ENCODE measurements at regions not wholly inside any gene's neighbourhood (a gene's known extent, or its start where the extent isn't known, plus 50 kb on each side); places are given as distances from the start of the nearest gene placed in this dataset.
"Not testable (repeated sequence)": the region's sequence is repeated elsewhere in the genome, so short reads cannot be mapped to it uniquely, and the experiment has no call there.

DNA sequence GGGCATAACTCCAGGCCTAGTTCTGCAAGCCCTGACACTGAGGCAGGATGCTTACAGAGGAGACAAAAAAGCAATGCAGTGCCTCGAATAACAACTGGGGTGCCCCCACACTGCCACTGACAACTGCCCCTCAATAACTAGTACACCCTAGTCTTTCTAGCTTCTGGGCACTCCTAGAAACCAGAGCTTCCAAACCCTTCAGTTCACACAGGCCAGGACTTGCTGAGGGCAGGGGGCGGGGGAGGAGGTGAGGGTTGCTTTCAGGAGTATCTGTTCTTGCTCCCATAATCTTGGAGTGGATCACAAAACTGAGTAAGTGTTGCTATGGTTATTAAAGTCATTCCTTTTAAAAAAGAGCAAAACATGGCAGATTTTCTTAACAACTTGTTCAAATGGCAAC is 333.1 kb downstream of the BCL2L11 start:
- H4K20me1 ChIP-seq (ENCODE audit: control insufficient read depth, insufficient read depth, low read depth, low read length); H3K9me2 ChIP-seq (replicated peaks; ENCODE audit: control insufficient read depth, low read length); H3K36me3 ChIP-seq (ENCODE audit: control insufficient read depth, low read length); H3K4me3 ChIP-seq (ENCODE audit: low read length); H3K79me2 ChIP-seq (ENCODE audit: control insufficient read depth, low read length); H3K27me3 ChIP-seq (ENCODE audit: control insufficient read depth, low read length); H3F3A ChIP-seq (ENCODE audit: control insufficient read depth, insufficient read depth); H3K27ac ChIP-seq (ENCODE audit: low read depth, low read length); H3K9me3 ChIP-seq (ENCODE audit: control insufficient read depth, insufficient read depth, low read length); H3K4me2 ChIP-seq (ENCODE audit: low read length): not testable (repeated sequence)
- H3K4me1 ChIP-seq (ENCODE audit: control insufficient read depth, low read length): peaks cover 17% of the 10 kb centered on the region

DNA sequence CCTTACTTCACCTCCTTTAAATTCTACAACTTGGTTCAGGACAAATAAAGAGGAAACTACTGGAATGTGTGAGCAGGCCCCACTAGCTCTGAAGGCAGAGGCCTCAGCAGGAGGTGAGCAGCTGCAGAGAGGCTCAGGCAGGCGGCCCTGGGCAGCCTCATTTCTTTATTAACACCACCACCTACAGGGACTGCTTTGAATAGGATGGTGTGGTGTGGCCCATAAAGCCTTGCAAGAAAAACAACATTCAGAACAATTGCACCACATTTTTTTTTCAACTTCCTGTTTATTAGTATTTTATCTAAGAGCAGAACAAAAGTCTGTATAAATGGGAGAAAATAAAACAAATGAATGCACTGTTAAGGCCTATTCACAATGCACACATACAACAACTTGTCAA is 333.7 kb downstream of the BCL2L11 start:
- not testable (repeated sequence) for H3K27ac ChIP-seq (ENCODE audit: low read depth, low read length); H3K79me2 ChIP-seq (ENCODE audit: control insufficient read depth, low read length)

DNA sequence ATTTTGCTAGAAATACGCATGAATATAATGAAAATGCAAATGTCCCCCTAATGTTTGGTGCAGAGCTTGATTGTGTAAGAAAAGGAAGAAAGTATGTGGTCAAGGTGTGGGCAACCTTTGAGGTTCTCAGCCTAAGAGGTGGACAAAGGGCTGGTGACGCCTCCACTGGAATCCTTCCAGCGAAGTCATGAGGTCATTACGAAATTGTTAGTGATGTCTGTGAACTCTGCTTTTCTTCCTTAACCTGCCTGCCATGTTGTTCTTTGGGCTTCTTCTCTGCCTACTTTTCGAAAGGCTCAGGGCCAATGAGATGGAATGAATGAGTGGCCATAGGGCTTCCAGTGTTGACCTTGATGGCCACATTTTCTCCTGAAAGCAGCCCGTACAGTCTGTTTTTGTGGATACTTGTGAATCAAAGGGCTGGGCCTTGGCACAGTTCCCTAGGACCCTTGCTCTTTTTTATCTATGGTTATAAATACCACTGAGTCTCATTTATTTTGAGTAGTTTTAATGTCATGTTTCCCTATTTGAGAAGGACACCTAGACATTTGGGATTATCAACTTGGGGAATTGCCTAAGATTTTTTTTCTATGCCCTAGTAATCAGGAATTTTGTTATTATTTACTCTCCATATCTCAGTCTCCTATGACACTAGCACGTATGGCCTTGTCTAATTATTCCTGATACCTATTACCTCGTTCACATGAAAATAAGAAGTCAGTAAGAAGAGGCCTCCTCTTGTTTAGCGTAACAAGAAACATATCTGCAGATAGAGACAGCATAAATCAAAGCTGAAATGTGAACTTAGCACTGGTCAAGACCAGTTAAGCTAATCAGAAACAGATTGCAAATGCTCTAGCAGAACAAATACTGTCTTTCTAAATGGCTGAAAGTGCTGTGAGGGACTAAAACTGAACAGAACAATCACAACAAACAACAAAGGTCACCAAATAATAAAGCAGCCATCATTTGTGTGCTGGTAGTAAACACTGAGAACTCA is 334.6 kb downstream of the BCL2L11 start:
- H3K4me2 ChIP-seq (ENCODE audit: low read length); H4K20me1 ChIP-seq (ENCODE audit: control insufficient read depth, insufficient read depth, low read depth, low read length); H3K79me2 ChIP-seq (ENCODE audit: control insufficient read depth, low read length); H3K27me3 ChIP-seq (ENCODE audit: control insufficient read depth, low read length); H3K9me3 ChIP-seq (ENCODE audit: control insufficient read depth, insufficient read depth, low read length); H3F3A ChIP-seq (ENCODE audit: control insufficient read depth, insufficient read depth); H3K9me2 ChIP-seq (replicated peaks; ENCODE audit: control insufficient read depth, low read length); H3K4me3 ChIP-seq (ENCODE audit: low read length); H3K27ac ChIP-seq (ENCODE audit: low read depth, low read length); H3K36me3 ChIP-seq (ENCODE audit: control insufficient read depth, low read length): not testable (repeated sequence)
- H3K4me1 ChIP-seq (ENCODE audit: control insufficient read depth, low read length): peaks cover 14% of the 10 kb centered on the region

More for the DNA sequence above, 333.7 kb downstream of the BCL2L11 start:
- H3K4me2 ChIP-seq (ENCODE audit: low read length); H3K9me3 ChIP-seq (ENCODE audit: control insufficient read depth, insufficient read depth, low read length); H4K20me1 ChIP-seq (ENCODE audit: control insufficient read depth, insufficient read depth, low read depth, low read length); H3K9me2 ChIP-seq (replicated peaks; ENCODE audit: control insufficient read depth, low read length); H3K4me3 ChIP-seq (ENCODE audit: low read length); H3K36me3 ChIP-seq (ENCODE audit: control insufficient read depth, low read length); H3F3A ChIP-seq (ENCODE audit: control insufficient read depth, insufficient read depth); H3K27me3 ChIP-seq (ENCODE audit: control insufficient read depth, low read length): not testable (repeated sequence)
- peaks cover 17% of the 10 kb centered on the region for H3K4me1 ChIP-seq (ENCODE audit: control insufficient read depth, low read length)

DNA sequence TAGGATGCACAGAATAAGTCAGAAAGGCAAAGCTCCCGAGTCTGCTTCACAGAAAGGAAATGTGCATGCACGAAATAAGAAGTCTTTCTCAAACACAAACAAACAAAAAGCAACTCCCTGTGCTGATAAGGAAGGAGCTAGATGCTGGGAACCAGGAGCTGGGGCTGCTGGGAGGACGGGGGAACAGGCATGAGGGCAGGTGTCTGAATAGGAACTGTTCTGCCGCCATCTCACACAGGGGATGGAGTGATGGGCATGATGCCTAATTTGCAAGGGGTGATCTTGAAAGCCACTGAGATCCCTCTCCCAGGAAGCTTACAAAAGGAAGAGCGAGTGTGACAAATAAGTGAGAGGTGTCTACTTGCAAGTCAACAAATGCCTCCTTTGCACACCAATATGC is 336.5 kb downstream of the BCL2L11 start:
- not testable (repeated sequence) for H3F3A ChIP-seq (ENCODE audit: control insufficient read depth, insufficient read depth); H3K9me2 ChIP-seq (replicated peaks; ENCODE audit: control insufficient read depth, low read length); H3K4me2 ChIP-seq (ENCODE audit: low read length); H3K79me2 ChIP-seq (ENCODE audit: control insufficient read depth, low read length); H3K9me3 ChIP-seq (ENCODE audit: control insufficient read depth, insufficient read depth, low read length); H3K27me3 ChIP-seq (ENCODE audit: control insufficient read depth, low read length); H3K4me1 ChIP-seq (ENCODE audit: control insufficient read depth, low read length); H3K36me3 ChIP-seq (ENCODE audit: control insufficient read depth, low read length); H3K27ac ChIP-seq (ENCODE audit: low read depth, low read length); H3K4me3 ChIP-seq (ENCODE audit: low read length); H4K20me1 ChIP-seq (ENCODE audit: control insufficient read depth, insufficient read depth, low read depth, low read length)

DNA sequence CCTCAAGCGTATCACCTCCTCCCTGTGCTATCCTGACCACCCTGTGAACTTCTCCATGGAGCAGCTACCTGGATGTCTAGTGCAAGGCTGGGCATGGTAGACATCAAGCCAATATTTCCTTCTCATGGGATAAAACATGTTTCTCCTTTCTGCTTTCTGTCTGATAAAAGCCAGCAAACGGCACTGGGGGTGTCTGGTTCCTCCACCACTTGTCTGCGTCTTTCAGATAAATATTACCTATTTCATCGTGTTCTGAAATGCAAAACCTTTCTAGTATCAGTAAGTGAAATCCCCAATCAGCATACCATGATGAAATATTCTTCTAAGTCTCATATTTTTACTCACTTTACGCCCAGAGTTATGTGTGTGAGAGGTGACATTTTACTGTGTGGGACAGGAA is 340.2 kb downstream of the BCL2L11 start:
- H3K4me2 ChIP-seq (ENCODE audit: low read length); H3F3A ChIP-seq (ENCODE audit: control insufficient read depth, insufficient read depth); H3K9me3 ChIP-seq (ENCODE audit: control insufficient read depth, insufficient read depth, low read length); H3K27me3 ChIP-seq (ENCODE audit: control insufficient read depth, low read length); H3K79me2 ChIP-seq (ENCODE audit: control insufficient read depth, low read length); H4K20me1 ChIP-seq (ENCODE audit: control insufficient read depth, insufficient read depth, low read depth, low read length); H3K36me3 ChIP-seq (ENCODE audit: control insufficient read depth, low read length); H3K4me3 ChIP-seq (ENCODE audit: low read length); H3K27ac ChIP-seq (ENCODE audit: low read depth, low read length); H3K9me2 ChIP-seq (replicated peaks; ENCODE audit: control insufficient read depth, low read length): not testable (repeated sequence)
- peaks cover 17% of the 10 kb centered on the region for H3K4me1 ChIP-seq (ENCODE audit: control insufficient read depth, low read length)

DNA sequence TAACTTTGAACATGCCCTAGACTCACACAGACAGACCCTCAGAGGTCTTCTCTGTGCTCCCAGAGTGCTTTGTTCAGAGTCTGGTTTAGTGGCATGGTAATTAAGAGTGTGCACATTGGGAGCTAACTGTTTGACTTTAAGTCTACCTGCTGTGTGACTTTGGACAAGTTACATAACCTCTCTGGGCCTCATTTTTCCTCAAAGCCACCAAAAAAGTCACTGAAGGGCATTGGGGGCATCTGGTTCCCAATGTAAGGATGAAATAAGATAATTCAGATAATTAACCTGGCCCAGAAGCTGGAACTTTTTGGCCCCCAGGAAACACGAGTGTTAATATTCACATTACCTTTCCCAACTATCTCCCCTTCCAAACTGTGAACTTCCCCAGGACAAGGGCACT is 341.1 kb downstream of the BCL2L11 start:
- not testable (repeated sequence) for H3K36me3 ChIP-seq (ENCODE audit: control insufficient read depth, low read length); H3K9me2 ChIP-seq (replicated peaks; ENCODE audit: control insufficient read depth, low read length); H3K27me3 ChIP-seq (ENCODE audit: control insufficient read depth, low read length); H3F3A ChIP-seq (ENCODE audit: control insufficient read depth, insufficient read depth); H3K9me3 ChIP-seq (ENCODE audit: control insufficient read depth, insufficient read depth, low read length); H3K4me2 ChIP-seq (ENCODE audit: low read length); H3K27ac ChIP-seq (ENCODE audit: low read depth, low read length); H4K20me1 ChIP-seq (ENCODE audit: control insufficient read depth, insufficient read depth, low read depth, low read length); H3K4me3 ChIP-seq (ENCODE audit: low read length); H3K79me2 ChIP-seq (ENCODE audit: control insufficient read depth, low read length)
- H3K4me1 ChIP-seq (ENCODE audit: control insufficient read depth, low read length): peaks cover 17% of the 10 kb centered on the region

DNA sequence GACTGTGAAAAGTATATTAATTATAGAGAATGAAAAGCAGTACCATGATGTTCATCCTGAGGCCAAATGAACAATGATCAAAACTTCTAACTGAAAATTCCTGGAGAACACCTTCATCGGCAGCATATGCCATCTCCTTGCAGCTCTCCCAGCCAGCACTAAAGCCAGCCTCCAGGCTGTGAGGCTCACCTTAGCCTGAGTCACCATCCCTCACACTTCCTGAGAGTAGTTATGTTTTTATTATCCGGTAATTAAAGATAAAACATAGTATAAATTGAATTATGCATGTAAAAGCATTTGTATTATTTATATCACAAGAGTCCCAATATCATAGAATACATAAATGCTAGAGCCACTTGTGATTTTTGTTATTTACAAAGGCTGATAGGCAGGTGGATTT is 341.9 kb downstream of the BCL2L11 start:
- not testable (repeated sequence) for H3K27ac ChIP-seq (ENCODE audit: low read depth, low read length); H3F3A ChIP-seq (ENCODE audit: control insufficient read depth, insufficient read depth); H3K36me3 ChIP-seq (ENCODE audit: control insufficient read depth, low read length); H3K79me2 ChIP-seq (ENCODE audit: control insufficient read depth, low read length); H3K27me3 ChIP-seq (ENCODE audit: control insufficient read depth, low read length); H3K9me3 ChIP-seq (ENCODE audit: control insufficient read depth, insufficient read depth, low read length); H3K9me2 ChIP-seq (replicated peaks; ENCODE audit: control insufficient read depth, low read length); H3K4me3 ChIP-seq (ENCODE audit: low read length); H4K20me1 ChIP-seq (ENCODE audit: control insufficient read depth, insufficient read depth, low read depth, low read length); H3K4me2 ChIP-seq (ENCODE audit: low read length)
- peaks cover 17% of the 10 kb centered on the region for H3K4me1 ChIP-seq (ENCODE audit: control insufficient read depth, low read length)

DNA sequence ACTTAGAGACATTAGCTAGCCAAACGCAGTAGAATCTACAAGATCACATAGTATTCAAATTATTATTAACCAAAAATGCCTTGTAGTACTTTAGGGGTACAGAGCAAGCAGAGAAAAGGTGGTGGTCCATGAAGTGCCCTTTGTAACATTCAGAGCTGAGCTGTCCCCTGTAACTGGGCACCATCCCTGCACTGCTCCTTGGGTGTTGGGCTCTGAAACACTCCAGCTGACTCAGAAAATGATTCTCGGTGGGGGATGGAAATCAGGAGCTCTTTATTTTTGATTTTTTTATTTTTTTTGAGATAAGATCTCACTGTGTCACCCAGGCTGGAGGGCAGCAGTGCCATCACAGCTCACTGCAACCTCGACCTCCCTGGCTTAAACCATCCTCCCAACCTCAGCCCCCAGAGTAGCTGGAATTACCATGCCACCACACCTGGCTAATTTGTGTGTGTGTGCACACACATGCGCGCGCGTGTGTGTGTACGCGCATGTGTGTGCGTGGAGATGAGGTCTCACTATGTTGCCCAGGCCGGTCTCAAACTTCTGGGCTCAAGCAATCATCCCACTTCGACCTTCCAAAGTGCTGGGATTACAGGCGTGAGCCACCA is 342.6 kb downstream of the BCL2L11 start:
- not testable (repeated sequence) for H3K27ac ChIP-seq (ENCODE audit: low read depth, low read length); H3F3A ChIP-seq (ENCODE audit: control insufficient read depth, insufficient read depth); H3K27me3 ChIP-seq (ENCODE audit: control insufficient read depth, low read length); H3K9me3 ChIP-seq (ENCODE audit: control insufficient read depth, insufficient read depth, low read length); H3K9me2 ChIP-seq (replicated peaks; ENCODE audit: control insufficient read depth, low read length); H3K79me2 ChIP-seq (ENCODE audit: control insufficient read depth, low read length); H3K36me3 ChIP-seq (ENCODE audit: control insufficient read depth, low read length); H4K20me1 ChIP-seq (ENCODE audit: control insufficient read depth, insufficient read depth, low read depth, low read length)
- H3K4me3 ChIP-seq (ENCODE audit: low read length): peak overlapping the region; percentile 50
- peak overlapping the region; percentile 48 for H3K4me2 ChIP-seq (ENCODE audit: low read length)
- H3K4me1 ChIP-seq (ENCODE audit: control insufficient read depth, low read length): peaks cover 17% of the 10 kb centered on the region

Measured in DOHH2 (cell line).